SK-N-SH (cell line): ENCODE measurements at regions not wholly inside any gene's neighbourhood (a gene's known extent, or its start where the extent isn't known, plus 50 kb on each side); places are given as distances from the start of the nearest gene placed in this dataset.

Experiments used
- CTCF ChIA-PET: fragments of 300-600, 350-600 bp; formaldehyde crosslinking; extraction: SDS; loops from one replicate; lab custom pipeline; 2021; lab: Yijun Ruan, JAX
- POLR2A ChIA-PET: fragments of 350-600 bp; sonication (Branson Sonifier 250); formaldehyde crosslinking; extraction: SDS; loops from one replicate; lab custom pipeline; 2020; ENCODE audit warnings: antibody characterized with exemption, inconsistent platforms; lab: Yijun Ruan, JAX
- DNase-seq: peaks from one replicate; pipeline ENCODE4 v3.0.0; 2012
- H2AFZ ChIP-seq: fragments of 200-600 bp; sonication (generic); 2 replicates; pipeline ENCODE4 v1.8.1; 2016; ENCODE audit warnings: antibody characterized with exemption, mild to moderate bottlenecking, low read depth
- H3F3A ChIP-seq: fragments of 200-600 bp; sonication (generic); replicated peaks from 2 replicates; pipeline ENCODE3; 2016; ENCODE audit warnings: antibody characterized with exemption, mild to moderate bottlenecking; ENCODE audit not compliant: insufficient read depth
- H3K27ac ChIP-seq, 2 experiments: fragments of 200-500 bp in 1 of 2; fragments of 200-600 bp in 1 of 2; sonication (Bioruptor generic) in 1 of 2; sonication (generic), shearing (Covaris generic) in 1 of 2; 2 replicates each; pipeline versions ENCODE4 v1.5.1 to v1.6.1; 2014 to 2016; ENCODE audit warnings: low read depth in 2 of 2, inconsistent platforms in 1 of 2, low read length in 1 of 2, mild to moderate bottlenecking in 1 of 2, mixed read lengths in 1 of 2
- H3K27me3 ChIP-seq: fragments of 200-600 bp; sonication (generic), shearing (Covaris generic); 2 replicates; pipeline ENCODE4 v1.6.1; 2016; ENCODE audit warnings: mixed run types; ENCODE audit not compliant: insufficient read depth
- H3K36me3 ChIP-seq, 2 experiments: fragments of 200-500 bp in 1 of 2; fragments of 200-600 bp in 1 of 2; sonication (Bioruptor generic) in 1 of 2; sonication (generic) in 1 of 2; replicated peaks in 1 of 2; 2 replicates each; pipeline versions ENCODE3 to v1.5.1; 2014 to 2016; ENCODE audit warnings: low read length in 1 of 2, mild to moderate bottlenecking in 1 of 2; ENCODE audit not compliant: insufficient read depth in 2 of 2, control insufficient read depth in 1 of 2
- H3K4me1 ChIP-seq, 2 experiments: fragments of 200-500 bp in 1 of 2; fragments of 200-600 bp in 1 of 2; sonication (Bioruptor generic) in 1 of 2; sonication (generic), shearing (Covaris generic) in 1 of 2; 2 replicates each; pipeline versions ENCODE4 v1.5.1 to v1.6.1; 2014 to 2016; ENCODE audit warnings: low read depth in 1 of 2, low read length in 1 of 2, mixed run types in 1 of 2; ENCODE audit not compliant: insufficient read depth in 2 of 2, control insufficient read depth in 1 of 2
- H3K4me2 ChIP-seq: fragments of 200-600 bp; sonication (generic), shearing (Covaris generic); 2 replicates; pipeline ENCODE4 v1.6.1; 2017; ENCODE audit warnings: mixed run types
- H3K4me3 ChIP-seq, 2 experiments: fragments of 200-500 bp in 1 of 2; fragments of 200-600 bp in 1 of 2; sonication (Bioruptor generic) in 1 of 2; sonication (generic), shearing (Covaris generic) in 1 of 2; 2 replicates each; pipeline versions ENCODE4 v1.5.1 to v1.8.1; 2014 to 2016; ENCODE audit warnings: low read depth in 2 of 2, inconsistent platforms in 1 of 2, low read length in 1 of 2, mild to moderate bottlenecking in 1 of 2, mixed read lengths in 1 of 2, moderate library complexity in 1 of 2
- H3K79me2 ChIP-seq: fragments of 200-600 bp; sonication (generic); 2 replicates; pipeline ENCODE4 v1.8.1; 2017; ENCODE audit warnings: mild to moderate bottlenecking; ENCODE audit not compliant: insufficient read depth
- H3K9ac ChIP-seq: fragments of 200-600 bp; sonication (generic); 2 replicates; pipeline ENCODE4 v1.6.1; 2017; ENCODE audit warnings: mixed run types
- H3K9me2 ChIP-seq: fragments of 200-600 bp; sonication (generic); 2 replicates; pipeline ENCODE4 v1.6.1; 2017; ENCODE audit warnings: mixed run types
- H3K9me3 ChIP-seq: fragments of 200-600 bp; sonication (generic); 2 replicates; pipeline ENCODE4 v1.6.1; 2017; ENCODE audit warnings: mixed run types, mild to moderate bottlenecking, moderate library complexity
- H4K20me1 ChIP-seq: fragments of 200-600 bp; sonication (generic); 2 replicates; pipeline ENCODE4 v1.6.1; 2017; ENCODE audit warnings: mild to moderate bottlenecking, mixed run types; ENCODE audit not compliant: insufficient read depth
- ELF1 ChIP-seq: IDR thresholded peaks from 2 replicates; pipeline ENCODE4 v1.4.0; 2012
- EP300 ChIP-seq, 2 experiments: IDR thresholded peaks; 2 replicates each; pipeline versions ENCODE4 v1.4.0 to v1.6.1; 2012; ENCODE audit warnings: borderline replicate concordance in 1 of 2, low read depth in 1 of 2, low read length in 1 of 2
- EZH2phosphoT487 ChIP-seq: fragments of 200-600 bp; sonication (generic); IDR thresholded peaks from 2 replicates; pipeline ENCODE4 v1.6.1; 2017; ENCODE audit warnings: low read depth, mixed run types, mild to moderate bottlenecking, antibody characterized with exemption, moderate library complexity, borderline replicate concordance
- FOSL2 ChIP-seq: IDR thresholded peaks from 2 replicates; pipeline ENCODE4 v1.4.0; 2012; ENCODE audit warnings: low read depth, mild to moderate bottlenecking, moderate library complexity, borderline replicate concordance
- FOXJ3 ChIP-seq: sonication (generic); formaldehyde crosslinking; IDR thresholded peaks from 2 replicates; pipeline ENCODE4 v1.5.1; 2020; ENCODE audit warnings: mild to moderate bottlenecking, missing genetic modification reagents
- GABPA ChIP-seq: IDR thresholded peaks from 2 replicates; pipeline ENCODE4 v1.4.0; 2012; ENCODE audit warnings: low read depth, mild to moderate bottlenecking
- MXI1 ChIP-seq: IDR thresholded peaks from 2 replicates; pipeline ENCODE4 v1.6.1; 2012; ENCODE audit warnings: mild to moderate bottlenecking, low read depth, low read length, improper control_type of control experiment
- NFIC ChIP-seq: IDR thresholded peaks from 2 replicates; pipeline ENCODE4 v1.4.0; 2012; ENCODE audit warnings: borderline replicate concordance
- RAD21 ChIP-seq: IDR thresholded peaks from 2 replicates; pipeline ENCODE4 v1.6.1; 2012; ENCODE audit warnings: mild to moderate bottlenecking, low read length
- RCOR1 ChIP-seq: fragments of 150-350 bp; IDR thresholded peaks from 2 replicates; pipeline ENCODE4 v1.6.1; 2017; ENCODE audit warnings: antibody characterized with exemption, low read length
- RFX5 ChIP-seq: IDR thresholded peaks from 2 replicates; pipeline ENCODE4 v1.6.1; 2012; ENCODE audit warnings: mild to moderate bottlenecking, improper control_type of control experiment, low read length
- RXRA ChIP-seq: IDR thresholded peaks from 2 replicates; pipeline ENCODE4 v1.4.0; 2012; ENCODE audit warnings: low read depth, mild to moderate bottlenecking, borderline replicate concordance
- SMC3 ChIP-seq: IDR thresholded peaks from 2 replicates; pipeline ENCODE4 v1.6.1; 2012; ENCODE audit warnings: low read depth, low read length, improper control_type of control experiment
- TEAD4 ChIP-seq: IDR thresholded peaks from 2 replicates; pipeline ENCODE4 v1.4.0; 2012; ENCODE audit warnings: mild to moderate bottlenecking, borderline replicate concordance; ENCODE audit not compliant: insufficient read depth
- YY1 ChIP-seq: IDR thresholded peaks from 2 replicates; pipeline ENCODE4 v1.4.0; 2012; ENCODE audit warnings: low read depth, mild to moderate bottlenecking
- WGBS: methylation state at CpG from one replicate; pipeline ENCODE4 v1.1.6; 2017; ENCODE audit warnings: low lambda C conversion rate; 5-methylcytosine and 5-hydroxymethylcytosine counted together
- TF ChIP-seq, protein P1 (sequence below): fragments of 150-350 bp; IDR thresholded peaks from 2 replicates; pipeline ENCODE4 v1.6.1; 2017; ENCODE audit warnings: antibody characterized with exemption, low read length, low read depth, borderline replicate concordance
- TF ChIP-seq, protein P2 (sequence below): IDR thresholded peaks from 2 replicates; pipeline ENCODE4 v1.4.0; 2012; ENCODE audit warnings: low read depth, borderline replicate concordance
- TF ChIP-seq, protein P3 (sequence below): IDR thresholded peaks from 2 replicates; pipeline ENCODE4 v1.6.1; 2012; ENCODE audit warnings: mild to moderate bottlenecking, low read depth, low read length, moderate library complexity

DNA sequence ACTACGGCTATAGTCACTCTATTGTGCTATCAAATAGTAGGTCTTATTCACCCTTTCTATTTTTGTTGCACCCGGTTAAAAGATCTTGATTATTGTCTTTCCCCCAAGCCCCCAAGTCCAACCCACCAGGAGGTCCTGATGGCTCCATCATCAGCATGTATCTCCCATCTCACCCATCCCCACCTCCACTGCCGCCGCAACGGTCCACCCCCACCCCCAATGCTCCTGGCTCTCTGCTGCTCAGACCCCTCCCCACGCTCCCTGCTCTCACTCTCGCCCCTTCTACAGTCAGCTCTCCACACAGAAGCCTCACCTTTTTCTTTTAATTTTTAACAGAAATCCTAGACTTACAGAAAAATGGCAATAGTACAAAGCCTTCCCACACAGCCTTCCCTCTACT, 51.5 kb upstream of the SH3PXD2B start:
- no peaks in the 10 kb centered on the region for H3K36me3 ChIP-seq
- no peak overlapping the region for H2AFZ ChIP-seq
- H4K20me1 ChIP-seq: no peaks in the 10 kb centered on the region
- H3K79me2 ChIP-seq: no peaks in the 10 kb centered on the region
- H3K9ac ChIP-seq: no peak overlapping the region
- CTCF ChIA-PET: interaction anchor here (0.8 kb wide), 1 partner anchor 27 kb away, joined by 4 read pairs; no protein-coding TSS in a partner anchor
- no peak for DNase-seq
- H3K4me3 ChIP-seq: no peak overlapping the region
- H3K27me3 ChIP-seq: no peaks in the 10 kb centered on the region; the same call in 1 of the 2 replicates
- no peaks in the 10 kb centered on the region for H3K9me3 ChIP-seq
- 83% methylated on average over 7 of the region's 7 CpGs for WGBS
- H3K4me1 ChIP-seq: no peaks in the 10 kb centered on the region
- no peak overlapping the region for H3K27ac ChIP-seq
- no peak overlapping the region for H3K4me2 ChIP-seq
- TF ChIP-seq SMC3 (no peak), YY1 (no peak), TEAD4 (no peak), GABPA (no peak), RAD21 (no peak), EZH2phosphoT487 (no peak), FOXJ3 (CRISPR knock-in tag) (no peak), RXRA (no peak), EP300 (IDR thresholded peaks at IDR 0.05; ENCODE audit: borderline replicate concordance in 1 of 2, low read depth in 1 of 2, low read length in 1 of 2) (no peak), RFX5 (no peak), FOSL2 (no peak), ELF1 (no peak), MXI1 (no peak), NFIC (no peak), RCOR1 (no peak)
- TF ChIP-seq, protein P1, sequence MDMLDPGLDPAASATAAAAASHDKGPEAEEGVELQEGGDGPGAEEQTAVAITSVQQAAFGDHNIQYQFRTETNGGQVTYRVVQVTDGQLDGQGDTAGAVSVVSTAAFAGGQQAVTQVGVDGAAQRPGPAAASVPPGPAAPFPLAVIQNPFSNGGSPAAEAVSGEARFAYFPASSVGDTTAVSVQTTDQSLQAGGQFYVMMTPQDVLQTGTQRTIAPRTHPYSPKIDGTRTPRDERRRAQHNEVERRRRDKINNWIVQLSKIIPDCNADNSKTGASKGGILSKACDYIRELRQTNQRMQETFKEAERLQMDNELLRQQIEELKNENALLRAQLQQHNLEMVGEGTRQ: no peak
- TF ChIP-seq, protein P2, sequence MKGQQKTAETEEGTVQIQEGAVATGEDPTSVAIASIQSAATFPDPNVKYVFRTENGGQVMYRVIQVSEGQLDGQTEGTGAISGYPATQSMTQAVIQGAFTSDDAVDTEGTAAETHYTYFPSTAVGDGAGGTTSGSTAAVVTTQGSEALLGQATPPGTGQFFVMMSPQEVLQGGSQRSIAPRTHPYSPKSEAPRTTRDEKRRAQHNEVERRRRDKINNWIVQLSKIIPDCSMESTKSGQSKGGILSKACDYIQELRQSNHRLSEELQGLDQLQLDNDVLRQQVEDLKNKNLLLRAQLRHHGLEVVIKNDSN: no peak
- TF ChIP-seq, protein P3, sequence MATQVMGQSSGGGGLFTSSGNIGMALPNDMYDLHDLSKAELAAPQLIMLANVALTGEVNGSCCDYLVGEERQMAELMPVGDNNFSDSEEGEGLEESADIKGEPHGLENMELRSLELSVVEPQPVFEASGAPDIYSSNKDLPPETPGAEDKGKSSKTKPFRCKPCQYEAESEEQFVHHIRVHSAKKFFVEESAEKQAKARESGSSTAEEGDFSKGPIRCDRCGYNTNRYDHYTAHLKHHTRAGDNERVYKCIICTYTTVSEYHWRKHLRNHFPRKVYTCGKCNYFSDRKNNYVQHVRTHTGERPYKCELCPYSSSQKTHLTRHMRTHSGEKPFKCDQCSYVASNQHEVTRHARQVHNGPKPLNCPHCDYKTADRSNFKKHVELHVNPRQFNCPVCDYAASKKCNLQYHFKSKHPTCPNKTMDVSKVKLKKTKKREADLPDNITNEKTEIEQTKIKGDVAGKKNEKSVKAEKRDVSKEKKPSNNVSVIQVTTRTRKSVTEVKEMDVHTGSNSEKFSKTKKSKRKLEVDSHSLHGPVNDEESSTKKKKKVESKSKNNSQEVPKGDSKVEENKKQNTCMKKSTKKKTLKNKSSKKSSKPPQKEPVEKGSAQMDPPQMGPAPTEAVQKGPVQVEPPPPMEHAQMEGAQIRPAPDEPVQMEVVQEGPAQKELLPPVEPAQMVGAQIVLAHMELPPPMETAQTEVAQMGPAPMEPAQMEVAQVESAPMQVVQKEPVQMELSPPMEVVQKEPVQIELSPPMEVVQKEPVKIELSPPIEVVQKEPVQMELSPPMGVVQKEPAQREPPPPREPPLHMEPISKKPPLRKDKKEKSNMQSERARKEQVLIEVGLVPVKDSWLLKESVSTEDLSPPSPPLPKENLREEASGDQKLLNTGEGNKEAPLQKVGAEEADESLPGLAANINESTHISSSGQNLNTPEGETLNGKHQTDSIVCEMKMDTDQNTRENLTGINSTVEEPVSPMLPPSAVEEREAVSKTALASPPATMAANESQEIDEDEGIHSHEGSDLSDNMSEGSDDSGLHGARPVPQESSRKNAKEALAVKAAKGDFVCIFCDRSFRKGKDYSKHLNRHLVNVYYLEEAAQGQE: no peak
- H3K9me2 ChIP-seq: no peaks in the 10 kb centered on the region
- POLR2A ChIA-PET: no interaction called here
- H3F3A ChIP-seq: no peaks in the 10 kb centered on the region
